ENCODE measurements at regions not wholly inside any gene's neighbourhood (a gene's known extent, or its start where the extent isn't known, plus 50 kb on each side); places are given as distances from the start of the nearest gene placed in this dataset.

- no peak for ATAC-seq (ENCODE audit: insufficient read depth, low FRiP score)
Observed at GRCh38 chr4:177785000-177785399, 342.8 kb upstream of the AGA start.

GRCh38 chr4:177789610-177790009 is 347.4 kb upstream of the AGA start:
- Histone ChIP-seq H3K4me1 (ENCODE audit: control insufficient read depth in 5 of 5, insufficient read depth in 5 of 5, low read length in 5 of 5) (no peaks in the 10 kb centered on the region), H3K9ac (ENCODE audit: insufficient read depth in 1 of 2, low read length in 2 of 2) (no peak overlapping the region), H3K4me3 (no peak overlapping the region), H3K36me3 (ENCODE audit: control insufficient read depth in 4 of 4, insufficient read depth in 4 of 4, low read length in 4 of 4) (no peaks in the 10 kb centered on the region), H3K9me3 (ENCODE audit: control insufficient read depth in 4 of 4, insufficient read depth in 3 of 4, low read length in 3 of 4) (no peaks in the 10 kb centered on the region), H3K27me3 (ENCODE audit: control insufficient read depth in 3 of 3, insufficient read depth in 3 of 3, low read length in 2 of 3) (no peaks in the 10 kb centered on the region), H3K27ac (ENCODE audit: low read depth in 1 of 2, low read length in 1 of 2) (no peak overlapping the region)
- WGBS, 2 donors = 74 to 79% methylated on average over 4 of the region's 4 CpGs
- DNase-seq (no peak), ATAC-seq (ENCODE audit: insufficient read depth, low FRiP score) (no peak)
- TF ChIP-seq, protein P1, sequence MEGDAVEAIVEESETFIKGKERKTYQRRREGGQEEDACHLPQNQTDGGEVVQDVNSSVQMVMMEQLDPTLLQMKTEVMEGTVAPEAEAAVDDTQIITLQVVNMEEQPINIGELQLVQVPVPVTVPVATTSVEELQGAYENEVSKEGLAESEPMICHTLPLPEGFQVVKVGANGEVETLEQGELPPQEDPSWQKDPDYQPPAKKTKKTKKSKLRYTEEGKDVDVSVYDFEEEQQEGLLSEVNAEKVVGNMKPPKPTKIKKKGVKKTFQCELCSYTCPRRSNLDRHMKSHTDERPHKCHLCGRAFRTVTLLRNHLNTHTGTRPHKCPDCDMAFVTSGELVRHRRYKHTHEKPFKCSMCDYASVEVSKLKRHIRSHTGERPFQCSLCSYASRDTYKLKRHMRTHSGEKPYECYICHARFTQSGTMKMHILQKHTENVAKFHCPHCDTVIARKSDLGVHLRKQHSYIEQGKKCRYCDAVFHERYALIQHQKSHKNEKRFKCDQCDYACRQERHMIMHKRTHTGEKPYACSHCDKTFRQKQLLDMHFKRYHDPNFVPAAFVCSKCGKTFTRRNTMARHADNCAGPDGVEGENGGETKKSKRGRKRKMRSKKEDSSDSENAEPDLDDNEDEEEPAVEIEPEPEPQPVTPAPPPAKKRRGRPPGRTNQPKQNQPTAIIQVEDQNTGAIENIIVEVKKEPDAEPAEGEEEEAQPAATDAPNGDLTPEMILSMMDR (IDR thresholded peaks at IDR 0.05; ENCODE audit: control extremely low read depth, extremely low read depth) = no peak

More at GRCh38 chr4:177785000-177785399, 342.8 kb upstream of the AGA start:
- no peak for DNase-seq
- no peak overlapping the region for H3K27ac ChIP-seq (ENCODE audit: low read depth in 1 of 2, low read length in 1 of 2)
- H3K27me3 ChIP-seq (ENCODE audit: control insufficient read depth in 3 of 3, insufficient read depth in 3 of 3, low read length in 2 of 3) = no peaks in the 10 kb centered on the region
- 63 to 84% methylated on average over 4 of the region's 4 CpGs for WGBS, 2 donors
- H3K36me3 ChIP-seq (ENCODE audit: control insufficient read depth in 4 of 4, insufficient read depth in 4 of 4, low read length in 4 of 4) = no peaks in the 10 kb centered on the region
- no peak overlapping the region for H3K4me3 ChIP-seq
- no peak overlapping the region for H3K9ac ChIP-seq (ENCODE audit: insufficient read depth in 1 of 2, low read length in 2 of 2)
- peaks cover 0 to 4% (median 0%) of the 10 kb centered on the region in 4 donors for H3K9me3 ChIP-seq (ENCODE audit: control insufficient read depth in 4 of 4, insufficient read depth in 3 of 4, low read length in 3 of 4)
- no peaks in the 10 kb centered on the region for H3K4me1 ChIP-seq (ENCODE audit: control insufficient read depth in 5 of 5, insufficient read depth in 5 of 5, low read length in 5 of 5)
- TF ChIP-seq, protein P1 (IDR thresholded peaks at IDR 0.05; ENCODE audit: control extremely low read depth, extremely low read depth) = no peak

- H3K36me3 ChIP-seq (ENCODE audit: control insufficient read depth in 4 of 4, insufficient read depth in 4 of 4, low read length in 4 of 4) = no peaks in the 10 kb centered on the region
- no peaks in the 10 kb centered on the region for H3K27me3 ChIP-seq (ENCODE audit: control insufficient read depth in 3 of 3, insufficient read depth in 3 of 3, low read length in 2 of 3)
- TF ChIP-seq, protein P1 (IDR thresholded peaks at IDR 0.05; ENCODE audit: control extremely low read depth, extremely low read depth) = no peak
- no peaks in the 10 kb centered on the region for H3K9me3 ChIP-seq (ENCODE audit: control insufficient read depth in 4 of 4, insufficient read depth in 3 of 4, low read length in 3 of 4)
- no peak overlapping the region for H3K4me3 ChIP-seq
- ATAC-seq (ENCODE audit: insufficient read depth, low FRiP score) = no peak
- DNase-seq = no peak
- no peak overlapping the region for H3K27ac ChIP-seq (ENCODE audit: low read depth in 1 of 2, low read length in 1 of 2)
- H3K4me1 ChIP-seq (ENCODE audit: control insufficient read depth in 5 of 5, insufficient read depth in 5 of 5, low read length in 5 of 5) = no peaks in the 10 kb centered on the region
- 81 to 87% methylated on average over 4 of the region's 4 CpGs for WGBS, 2 donors
- H3K9ac ChIP-seq (ENCODE audit: insufficient read depth in 1 of 2, low read length in 2 of 2) = no peak overlapping the region
Observed at GRCh38 chr4:177791188-177791587, 349.0 kb upstream of the AGA start.

- H3K9me3 ChIP-seq (ENCODE audit: control insufficient read depth in 4 of 4, insufficient read depth in 3 of 4, low read length in 3 of 4) = no peaks in the 10 kb centered on the region
- no peaks in the 10 kb centered on the region for H3K36me3 ChIP-seq (ENCODE audit: control insufficient read depth in 4 of 4, insufficient read depth in 4 of 4, low read length in 4 of 4)
- H3K27ac ChIP-seq (ENCODE audit: low read depth in 1 of 2, low read length in 1 of 2) = no peak overlapping the region
- no peaks in the 10 kb centered on the region for H3K27me3 ChIP-seq (ENCODE audit: control insufficient read depth in 3 of 3, insufficient read depth in 3 of 3, low read length in 2 of 3)
- peaks cover 0 to 5% (median 0%) of the 10 kb centered on the region in 5 donors for H3K4me1 ChIP-seq (ENCODE audit: control insufficient read depth in 5 of 5, insufficient read depth in 5 of 5, low read length in 5 of 5)
- TF ChIP-seq, protein P1 (IDR thresholded peaks at IDR 0.05; ENCODE audit: control extremely low read depth, extremely low read depth) = no peak
- no peak for ATAC-seq (ENCODE audit: insufficient read depth, low FRiP score)
- H3K9ac ChIP-seq (ENCODE audit: insufficient read depth in 1 of 2, low read length in 2 of 2) = no peak overlapping the region
- no peak overlapping the region for H3K4me3 ChIP-seq
- peak in 2 of 3 donors; percentile 52 to 58 for DNase-seq
- WGBS, 2 donors = 37 to 50% methylated on average over 5 of the region's 5 CpGs
Observed at GRCh38 chr4:177796841-177797240, 354.6 kb upstream of the AGA start.
